HCT116 (cell line): ENCODE measurements at regions not wholly inside any gene's neighbourhood (a gene's known extent, or its start where the extent isn't known, plus 50 kb on each side); places are given as distances from the start of the nearest gene placed in this dataset.

Experiments used
- ATAC-seq: fragments of 200-7000 bp; cut with Tn5 transposase; 2 replicates; pipeline ENCODE4 v1.9.1; 2020; ENCODE audit warnings: mild to moderate bottlenecking, moderate library complexity
- BruUV-seq: library from RNA; stranded (reverse); fragments of 400-500 nt; replicated peaks from 2 replicates; lab custom pipeline; 2021; lab: Mats Ljungman, UMichigan
- CTCF ChIA-PET: fragments of 300-600 bp; sonication (Branson Sonifier 250); formaldehyde crosslinking; loops from one replicate; lab custom pipeline; 2021; ENCODE audit warnings: antibody characterized with exemption; lab: Charles Lee
- POLR2A ChIA-PET: fragments of 300-600, 350-600 bp; sonication (Branson Sonifier 250); formaldehyde crosslinking; loops from one replicate; lab custom pipeline; 2021; ENCODE audit warnings: antibody characterized with exemption; lab: Charles Lee
- RAD21 ChIA-PET, 2 experiments: fragments of 300-600 bp; sonication (Branson Sonifier 250); formaldehyde crosslinking; loops; one replicate each; lab custom pipeline; 2023; ENCODE audit warnings: low total read pairs in 2 of 2; ENCODE audit not compliant: uncharacterized antibody in 2 of 2, unreplicated experiment in 2 of 2, low non-redundant PET in 1 of 2; lab: Charles Lee
- DNase-seq: peaks from one replicate; pipeline ENCODE4 v3.0.0-alpha.2; 2010; ENCODE audit warnings: low read depth, low spot score
- H2AFZ ChIP-seq: fragments of 200-600 bp; shearing (Covaris generic), sonication (generic); 2 replicates; pipeline ENCODE4 v1.6.1; 2017; ENCODE audit warnings: low read depth, mixed run types, mixed read lengths, antibody characterized with exemption, low read length; ENCODE audit not compliant: poor library complexity, severe bottlenecking
- H3K27ac ChIP-seq: 2 replicates; pipeline ENCODE4 v1.5.1; 2012; ENCODE audit warnings: low read depth, low read length
- H3K27me3 ChIP-seq: fragments of 200-600 bp; sonication (generic); 2 replicates; pipeline ENCODE4 v1.6.1; 2016; ENCODE audit warnings: mixed run types, low read length, mixed read lengths; ENCODE audit not compliant: insufficient read depth
- H3K36me3 ChIP-seq, 2 experiments: fragments of 200-500 bp in 1 of 2; fragments of 200-600 bp in 1 of 2; sonication (Bioruptor generic) in 1 of 2; sonication (generic) in 1 of 2; 2 replicates each; pipeline versions ENCODE4 v1.5.1 to v1.6.1; 2014 to 2016; ENCODE audit warnings: low read length in 2 of 2, inconsistent platforms in 1 of 2, mixed read lengths in 1 of 2, mixed run types in 1 of 2; ENCODE audit not compliant: insufficient read depth in 2 of 2, control insufficient read depth in 1 of 2
- H3K4me1 ChIP-seq, 2 experiments: fragments of 200-600 bp in 1 of 2; sonication (generic) in 1 of 2; 2 replicates each; pipeline versions ENCODE4 v1.5.1 to v1.6.1; 2012 to 2017; ENCODE audit warnings: low read length in 2 of 2, inconsistent platforms in 1 of 2, mild to moderate bottlenecking in 1 of 2, mixed read lengths in 1 of 2, mixed run types in 1 of 2, moderate library complexity in 1 of 2; ENCODE audit not compliant: insufficient read depth in 2 of 2, control insufficient read depth in 1 of 2
- H3K4me2 ChIP-seq: fragments of 200-600 bp; sonication (generic); 2 replicates; pipeline ENCODE4 v1.6.1; 2017; ENCODE audit warnings: mixed run types, low read length, mixed read lengths
- H3K4me3 ChIP-seq, 2 experiments: fragments of 200-600 bp in 1 of 2; sonication (generic) in 1 of 2; replicated peaks in 1 of 2; 2 replicates each; pipeline ENCODE4 v1.5.1; 2011 to 2016; ENCODE audit warnings: low read length in 2 of 2, control low read depth in 1 of 2, low read depth in 1 of 2, mild to moderate bottlenecking in 1 of 2, mixed read lengths in 1 of 2, mixed run types in 1 of 2
- H3K79me2 ChIP-seq: fragments of 200-600 bp; sonication (generic); 2 replicates; pipeline ENCODE4 v1.6.1; 2017; ENCODE audit warnings: mild to moderate bottlenecking, mixed run types, low read length, moderate library complexity, mixed read lengths; ENCODE audit not compliant: insufficient read depth
- H3K9ac ChIP-seq: fragments of 200-600 bp; sonication (generic); 2 replicates; pipeline ENCODE4 v1.6.1; 2016; ENCODE audit warnings: low read length, mixed read lengths
- H3K9me2 ChIP-seq: fragments of 200-600 bp; sonication (generic), shearing (Covaris generic); 2 replicates; pipeline ENCODE4 v1.6.1; 2017; ENCODE audit warnings: mixed run types, mild to moderate bottlenecking, moderate library complexity; ENCODE audit not compliant: insufficient read depth
- H3K9me3 ChIP-seq, 2 experiments: fragments of 200-500 bp in 1 of 2; fragments of 200-600 bp in 1 of 2; sonication (Bioruptor generic) in 1 of 2; sonication (generic) in 1 of 2; 2 replicates each; pipeline ENCODE4 v1.6.1; 2014 to 2017; ENCODE audit warnings: low read length in 2 of 2, mixed read lengths in 2 of 2, inconsistent platforms in 1 of 2, low read depth in 1 of 2, mild to moderate bottlenecking in 1 of 2, mixed run types in 1 of 2, moderate library complexity in 1 of 2; ENCODE audit not compliant: control insufficient read depth in 1 of 2, insufficient read depth in 1 of 2
- H4K20me1 ChIP-seq: fragments of 200-600 bp; sonication (generic), shearing (Covaris generic); 2 replicates; pipeline ENCODE4 v1.6.1; 2017; ENCODE audit warnings: mixed run types, mild to moderate bottlenecking, moderate library complexity; ENCODE audit not compliant: insufficient read depth
- CEBPB ChIP-seq: IDR thresholded peaks from 2 replicates; pipeline ENCODE4 v1.6.1; 2012; ENCODE audit warnings: low read depth
- EGR1 ChIP-seq: IDR thresholded peaks from 2 replicates; pipeline ENCODE4 v1.6.1; 2012; ENCODE audit warnings: low read depth
- EZH2 ChIP-seq: fragments of 200-600 bp; sonication (generic); IDR thresholded peaks from 2 replicates; pipeline ENCODE4 v1.6.1; 2017; ENCODE audit warnings: antibody characterized with exemption, mixed run types
- EZH2phosphoT487 ChIP-seq: fragments of 200-600 bp; IDR thresholded peaks from 2 replicates; pipeline ENCODE4 v1.6.1; 2018; ENCODE audit warnings: antibody characterized with exemption, borderline replicate concordance
- SIN3A ChIP-seq: IDR thresholded peaks from 2 replicates; pipeline ENCODE4 v1.6.1; 2012; ENCODE audit warnings: low read depth
- SP1 ChIP-seq: IDR thresholded peaks from 2 replicates; pipeline ENCODE4 v1.6.1; 2012; ENCODE audit warnings: low read depth
- YY1 ChIP-seq: IDR thresholded peaks from 2 replicates; pipeline ENCODE4 v1.6.1; 2011; ENCODE audit warnings: low read length, low read depth, moderate library complexity, mild to moderate bottlenecking; ENCODE audit not compliant: insufficient replicate concordance; ENCODE audit errors: extremely low read depth
- ZFX ChIP-seq: fragments of 450-650 bp; IDR thresholded peaks from 2 replicates; pipeline ENCODE4 v1.6.1; 2017
- ZNF274 ChIP-seq: fragments of 200-500 bp; sonication (Bioruptor generic); IDR thresholded peaks from 2 replicates; pipeline ENCODE4 v1.6.1; 2014; ENCODE audit warnings: mild to moderate bottlenecking, low read depth, low read length, inconsistent platforms
- intact Hi-C: fragments of 100-400 bp; cut with micrococcal nuclease; formaldehyde crosslinking; loops from 2 replicates; pipeline ENCODE4 v1.10.0; 2022
- TF ChIP-seq, protein P1 (sequence below): IDR thresholded peaks from 2 replicates; pipeline ENCODE4 v1.6.1; 2011; ENCODE audit warnings: mild to moderate bottlenecking, low read length, moderate library complexity; ENCODE audit not compliant: insufficient replicate concordance; ENCODE audit errors: extremely low read depth
- TF ChIP-seq, protein P2 (sequence below): IDR thresholded peaks from 2 replicates; pipeline ENCODE4 v1.6.1; 2012; ENCODE audit warnings: low read depth

DNA sequence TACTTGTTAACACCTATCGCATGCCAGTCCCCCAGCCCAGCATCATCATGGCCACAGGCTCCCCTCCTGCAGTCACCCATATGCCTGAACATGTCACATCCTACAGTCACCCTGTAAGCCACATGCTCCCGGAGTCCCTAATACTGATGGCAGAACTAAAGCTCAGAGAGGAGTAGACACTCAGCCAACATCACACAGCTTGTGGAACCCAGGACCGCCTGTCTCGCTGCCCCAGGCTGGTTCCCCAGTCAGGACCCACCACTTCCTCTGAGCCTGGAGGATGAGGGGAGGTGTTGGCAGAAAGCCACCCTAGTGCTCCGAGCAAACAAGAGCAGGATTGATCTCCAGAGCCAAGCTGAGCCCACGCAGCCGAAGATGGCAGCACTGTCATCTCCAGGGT lies 85.0 kb upstream of the MYL10 start:
- H3K36me3 ChIP-seq: no peaks in the 10 kb centered on the region
- no peaks in the 10 kb centered on the region for H4K20me1 ChIP-seq
- ChIA-PET POLR2A (no interaction called here), CTCF (no interaction called here), RAD21 (no interaction called here)
- DNase-seq (no peak), ATAC-seq (no peak)
- no peaks in the 10 kb centered on the region for H3K4me1 ChIP-seq
- BruUV-seq: no TSS peak
- intact Hi-C loops: no loop called here
- H3K79me2 ChIP-seq: no peaks in the 10 kb centered on the region
- no peaks in the 10 kb centered on the region for H3K9me2 ChIP-seq
- no peaks in the 10 kb centered on the region for H3K9me3 ChIP-seq
- H3K27me3 ChIP-seq: no peaks in the 10 kb centered on the region
- no peak overlapping the region for H3K4me2 ChIP-seq
- no peak overlapping the region for H3K27ac ChIP-seq
- no peak overlapping the region for H3K4me3 ChIP-seq
- H2AFZ ChIP-seq: no peak overlapping the region
- no peak for TF ChIP-seq ZFX
- TF ChIP-seq, protein P1, sequence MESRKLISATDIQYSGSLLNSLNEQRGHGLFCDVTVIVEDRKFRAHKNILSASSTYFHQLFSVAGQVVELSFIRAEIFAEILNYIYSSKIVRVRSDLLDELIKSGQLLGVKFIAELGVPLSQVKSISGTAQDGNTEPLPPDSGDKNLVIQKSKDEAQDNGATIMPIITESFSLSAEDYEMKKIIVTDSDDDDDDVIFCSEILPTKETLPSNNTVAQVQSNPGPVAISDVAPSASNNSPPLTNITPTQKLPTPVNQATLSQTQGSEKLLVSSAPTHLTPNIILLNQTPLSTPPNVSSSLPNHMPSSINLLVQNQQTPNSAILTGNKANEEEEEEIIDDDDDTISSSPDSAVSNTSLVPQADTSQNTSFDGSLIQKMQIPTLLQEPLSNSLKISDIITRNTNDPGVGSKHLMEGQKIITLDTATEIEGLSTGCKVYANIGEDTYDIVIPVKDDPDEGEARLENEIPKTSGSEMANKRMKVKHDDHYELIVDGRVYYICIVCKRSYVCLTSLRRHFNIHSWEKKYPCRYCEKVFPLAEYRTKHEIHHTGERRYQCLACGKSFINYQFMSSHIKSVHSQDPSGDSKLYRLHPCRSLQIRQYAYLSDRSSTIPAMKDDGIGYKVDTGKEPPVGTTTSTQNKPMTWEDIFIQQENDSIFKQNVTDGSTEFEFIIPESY: no peak
- no peak for TF ChIP-seq YY1
- TF ChIP-seq EZH2: no peak
- no peak for TF ChIP-seq EGR1
- no peak for TF ChIP-seq CEBPB
- TF ChIP-seq ZNF274: no peak
- TF ChIP-seq SP1: no peak
- TF ChIP-seq, protein P2, sequence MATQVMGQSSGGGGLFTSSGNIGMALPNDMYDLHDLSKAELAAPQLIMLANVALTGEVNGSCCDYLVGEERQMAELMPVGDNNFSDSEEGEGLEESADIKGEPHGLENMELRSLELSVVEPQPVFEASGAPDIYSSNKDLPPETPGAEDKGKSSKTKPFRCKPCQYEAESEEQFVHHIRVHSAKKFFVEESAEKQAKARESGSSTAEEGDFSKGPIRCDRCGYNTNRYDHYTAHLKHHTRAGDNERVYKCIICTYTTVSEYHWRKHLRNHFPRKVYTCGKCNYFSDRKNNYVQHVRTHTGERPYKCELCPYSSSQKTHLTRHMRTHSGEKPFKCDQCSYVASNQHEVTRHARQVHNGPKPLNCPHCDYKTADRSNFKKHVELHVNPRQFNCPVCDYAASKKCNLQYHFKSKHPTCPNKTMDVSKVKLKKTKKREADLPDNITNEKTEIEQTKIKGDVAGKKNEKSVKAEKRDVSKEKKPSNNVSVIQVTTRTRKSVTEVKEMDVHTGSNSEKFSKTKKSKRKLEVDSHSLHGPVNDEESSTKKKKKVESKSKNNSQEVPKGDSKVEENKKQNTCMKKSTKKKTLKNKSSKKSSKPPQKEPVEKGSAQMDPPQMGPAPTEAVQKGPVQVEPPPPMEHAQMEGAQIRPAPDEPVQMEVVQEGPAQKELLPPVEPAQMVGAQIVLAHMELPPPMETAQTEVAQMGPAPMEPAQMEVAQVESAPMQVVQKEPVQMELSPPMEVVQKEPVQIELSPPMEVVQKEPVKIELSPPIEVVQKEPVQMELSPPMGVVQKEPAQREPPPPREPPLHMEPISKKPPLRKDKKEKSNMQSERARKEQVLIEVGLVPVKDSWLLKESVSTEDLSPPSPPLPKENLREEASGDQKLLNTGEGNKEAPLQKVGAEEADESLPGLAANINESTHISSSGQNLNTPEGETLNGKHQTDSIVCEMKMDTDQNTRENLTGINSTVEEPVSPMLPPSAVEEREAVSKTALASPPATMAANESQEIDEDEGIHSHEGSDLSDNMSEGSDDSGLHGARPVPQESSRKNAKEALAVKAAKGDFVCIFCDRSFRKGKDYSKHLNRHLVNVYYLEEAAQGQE: no peak
- no peak for TF ChIP-seq EZH2phosphoT487
- TF ChIP-seq SIN3A: no peak
- H3K9ac ChIP-seq: no peak overlapping the region
